ENCODE measurements at regions not wholly inside any gene's neighbourhood (a gene's known extent, or its start where the extent isn't known, plus 50 kb on each side); places are given as distances from the start of the nearest gene placed in this dataset.

DNA sequence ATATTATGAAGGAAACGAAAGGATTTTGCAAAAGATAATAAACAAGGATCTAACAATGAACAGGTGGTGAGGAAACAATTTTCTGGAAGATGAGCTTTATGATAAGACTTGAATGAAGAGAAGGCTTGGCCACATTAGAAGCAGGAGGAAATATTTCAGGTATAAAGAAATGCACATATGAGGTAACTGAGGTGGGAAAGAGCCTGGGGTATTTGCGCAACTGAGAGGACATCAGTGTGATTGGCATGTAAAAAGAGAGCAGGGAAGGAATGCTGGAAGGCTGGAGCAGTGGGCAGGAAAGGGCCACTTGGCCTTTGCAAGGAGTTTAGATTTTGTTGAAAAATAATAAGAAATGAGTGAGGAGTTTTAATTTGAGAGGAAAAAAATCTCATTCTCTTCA is 414.4 kb upstream of the TMCO5A start:
- no peak overlapping the region for H3K23ac ChIP-seq (ENCODE audit: low read length)
- no peak overlapping the region for H2AK5ac ChIP-seq (ENCODE audit: low read length)
- no peaks in the 10 kb centered on the region for H3K79me2 ChIP-seq (ENCODE audit: control insufficient read depth, insufficient read depth, low read length, poor library complexity)
- H2BK120ac ChIP-seq (ENCODE audit: insufficient read depth, low read length, poor library complexity) = no peak overlapping the region
- H3K79me1 ChIP-seq (ENCODE audit: low read length) = no peaks in the 10 kb centered on the region
- no peaks in the 10 kb centered on the region for H3K4me1 ChIP-seq (ENCODE audit: control insufficient read depth in 1 of 2, insufficient read depth in 2 of 2, low read length in 2 of 2)
- H3K27me3 ChIP-seq (ENCODE audit: insufficient read depth, low read length) = no peaks in the 10 kb centered on the region
- no peaks in the 10 kb centered on the region for H3K9me3 ChIP-seq (ENCODE audit: insufficient read depth, low read depth, low read length)
- no peak overlapping the region for H4K12ac ChIP-seq (ENCODE audit: low read depth, low read length)
- H2AFZ ChIP-seq (ENCODE audit: insufficient read depth, low read length, poor library complexity) = no peak overlapping the region
- no peak overlapping the region for H3K18ac ChIP-seq (ENCODE audit: low read length)
- H3K14ac ChIP-seq (ENCODE audit: low read length) = no peak overlapping the region
- no peak overlapping the region for H2BK12ac ChIP-seq (ENCODE audit: low read length)
- H3K4me2 ChIP-seq (ENCODE audit: low read length) = no peak overlapping the region
- H3K4ac ChIP-seq (ENCODE audit: low read depth, low read length) = no peak overlapping the region
- no peak overlapping the region for H4K91ac ChIP-seq (ENCODE audit: low read depth, low read length)
- H3K4me3 ChIP-seq (ENCODE audit: low read depth, low read length) = no peak overlapping the region
- H3K9ac ChIP-seq (ENCODE audit: low read length) = no peak overlapping the region
- peak in 1 of 2 donors; percentile 56 for DNase-seq
- H4K8ac ChIP-seq (ENCODE audit: low read depth, low read length) = no peak overlapping the region
- no peak overlapping the region for H3K27ac ChIP-seq (ENCODE audit: low read depth, low read length)
- no peaks in the 10 kb centered on the region for H3K36me3 ChIP-seq (ENCODE audit: control insufficient read depth in 1 of 2, insufficient read depth in 2 of 2, low read length in 2 of 2)
- H2BK5ac ChIP-seq (ENCODE audit: low read depth, low read length, poor library complexity) = no peak overlapping the region
- no CpG with 5 or more reads among the region's 2 CpGs for WGBS (ENCODE audit: extremely low coverage, insufficient coverage, insufficient read length)

DNA sequence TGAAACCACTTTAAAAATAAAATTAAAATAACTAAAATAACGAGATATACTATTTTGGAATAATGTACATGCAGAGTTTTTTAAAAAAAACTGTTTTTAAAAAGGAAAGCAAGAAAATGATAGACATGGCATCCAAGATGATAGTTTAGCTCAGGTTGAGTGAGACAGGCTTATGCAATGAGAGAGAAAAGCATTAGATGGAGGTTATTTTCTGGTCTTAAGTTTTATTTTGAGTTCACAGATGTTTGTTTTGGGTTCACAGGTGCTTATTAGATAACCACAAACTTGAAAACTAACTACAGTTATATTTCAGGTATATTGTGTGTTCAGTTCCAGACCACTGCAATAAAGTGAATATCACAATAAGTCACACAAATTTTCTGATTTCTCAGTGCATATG is 413.6 kb upstream of the TMCO5A start:
- Histone ChIP-seq H4K12ac (ENCODE audit: low read depth, low read length) (no peak overlapping the region), H2BK5ac (ENCODE audit: low read depth, low read length, poor library complexity) (no peak overlapping the region), H4K91ac (ENCODE audit: low read depth, low read length) (no peak overlapping the region), H2AK5ac (ENCODE audit: low read length) (no peak overlapping the region), H3K14ac (ENCODE audit: low read length) (no peak overlapping the region), H3K4me1 (ENCODE audit: control insufficient read depth in 1 of 2, insufficient read depth in 2 of 2, low read length in 2 of 2) (no peaks in the 10 kb centered on the region), H4K8ac (ENCODE audit: low read depth, low read length) (no peak overlapping the region), H2BK12ac (ENCODE audit: low read length) (no peak overlapping the region), H2AFZ (ENCODE audit: insufficient read depth, low read length, poor library complexity) (no peak overlapping the region), H2BK120ac (ENCODE audit: insufficient read depth, low read length, poor library complexity) (no peak overlapping the region), H3K4me2 (ENCODE audit: low read length) (no peak overlapping the region), H3K9me3 (ENCODE audit: insufficient read depth, low read depth, low read length) (no peaks in the 10 kb centered on the region), H3K36me3 (ENCODE audit: control insufficient read depth in 1 of 2, insufficient read depth in 2 of 2, low read length in 2 of 2) (no peaks in the 10 kb centered on the region), H3K18ac (ENCODE audit: low read length) (no peak overlapping the region), H3K79me2 (ENCODE audit: control insufficient read depth, insufficient read depth, low read length, poor library complexity) (no peaks in the 10 kb centered on the region), H3K79me1 (ENCODE audit: low read length) (no peaks in the 10 kb centered on the region), H3K27me3 (ENCODE audit: insufficient read depth, low read length) (no peaks in the 10 kb centered on the region), H3K9ac (ENCODE audit: low read length) (no peak overlapping the region), H3K27ac (ENCODE audit: low read depth, low read length) (no peak overlapping the region), H3K4me3 (ENCODE audit: low read depth, low read length) (no peak overlapping the region), H3K23ac (ENCODE audit: low read length) (no peak overlapping the region), H3K4ac (ENCODE audit: low read depth, low read length) (no peak overlapping the region)
- WGBS (ENCODE audit: extremely low coverage, insufficient coverage, insufficient read length) = no CpG with 5 or more reads among the region's 1 CpG
- no peak for DNase-seq

DNA sequence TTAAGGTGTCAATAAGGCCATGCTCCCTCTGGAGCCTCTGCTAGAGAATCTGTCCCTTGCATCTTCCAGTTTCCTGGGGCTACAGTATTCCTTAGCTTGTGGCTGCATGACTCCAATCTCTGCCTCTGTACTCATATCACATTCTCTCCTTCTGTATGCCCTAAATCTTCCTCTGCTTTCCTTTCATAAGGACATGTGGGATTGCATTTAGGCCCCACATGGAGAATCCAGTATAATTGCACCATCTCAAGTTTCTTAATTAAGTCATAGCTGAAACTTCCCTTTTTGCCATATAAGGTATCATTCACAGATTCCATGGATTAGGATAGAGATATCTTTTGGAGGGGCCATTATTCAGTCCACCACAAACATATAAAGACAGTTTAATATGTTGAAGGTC is 409.8 kb upstream of the TMCO5A start:
- no peak overlapping the region for H3K4me2 ChIP-seq (ENCODE audit: low read length)
- no peak overlapping the region for H3K14ac ChIP-seq (ENCODE audit: low read length)
- no peak overlapping the region for H4K91ac ChIP-seq (ENCODE audit: low read depth, low read length)
- no peaks in the 10 kb centered on the region for H3K27me3 ChIP-seq (ENCODE audit: insufficient read depth, low read length)
- H2AFZ ChIP-seq (ENCODE audit: insufficient read depth, low read length, poor library complexity) = no peak overlapping the region
- no peak overlapping the region for H2BK120ac ChIP-seq (ENCODE audit: insufficient read depth, low read length, poor library complexity)
- H4K12ac ChIP-seq (ENCODE audit: low read depth, low read length) = no peak overlapping the region
- H3K79me2 ChIP-seq (ENCODE audit: control insufficient read depth, insufficient read depth, low read length, poor library complexity) = no peaks in the 10 kb centered on the region
- H3K79me1 ChIP-seq (ENCODE audit: low read length) = no peaks in the 10 kb centered on the region
- no peaks in the 10 kb centered on the region for H3K4me1 ChIP-seq (ENCODE audit: control insufficient read depth in 1 of 2, insufficient read depth in 2 of 2, low read length in 2 of 2)
- H2BK12ac ChIP-seq (ENCODE audit: low read length) = no peak overlapping the region
- H3K36me3 ChIP-seq (ENCODE audit: control insufficient read depth in 1 of 2, insufficient read depth in 2 of 2, low read length in 2 of 2) = no peaks in the 10 kb centered on the region
- no peak overlapping the region for H3K18ac ChIP-seq (ENCODE audit: low read length)
- no peak overlapping the region for H3K4me3 ChIP-seq (ENCODE audit: low read depth, low read length)
- no peak overlapping the region for H3K23ac ChIP-seq (ENCODE audit: low read length)
- no peaks in the 10 kb centered on the region for H3K9me3 ChIP-seq (ENCODE audit: insufficient read depth, low read depth, low read length)
- H3K9ac ChIP-seq (ENCODE audit: low read length) = no peak overlapping the region
- H2BK5ac ChIP-seq (ENCODE audit: low read depth, low read length, poor library complexity) = no peak overlapping the region
- H4K8ac ChIP-seq (ENCODE audit: low read depth, low read length) = no peak overlapping the region
- no peak overlapping the region for H3K27ac ChIP-seq (ENCODE audit: low read depth, low read length)
- H2AK5ac ChIP-seq (ENCODE audit: low read length) = no peak overlapping the region
- no peak for DNase-seq
- H3K4ac ChIP-seq (ENCODE audit: low read depth, low read length) = no peak overlapping the region

GRCh38 chr15:37528432-37528831 is 406.0 kb upstream of the TMCO5A start:
- Histone ChIP-seq H3K36me3 (ENCODE audit: control insufficient read depth in 1 of 2, insufficient read depth in 2 of 2, low read length in 2 of 2) (no peaks in the 10 kb centered on the region), H3K23ac (ENCODE audit: low read length) (no peak overlapping the region), H3K4me3 (ENCODE audit: low read depth, low read length) (no peak overlapping the region), H3K4ac (ENCODE audit: low read depth, low read length) (no peak overlapping the region), H2BK120ac (ENCODE audit: insufficient read depth, low read length, poor library complexity) (no peak overlapping the region), H3K79me1 (ENCODE audit: low read length) (no peaks in the 10 kb centered on the region), H2AK5ac (ENCODE audit: low read length) (no peak overlapping the region), H2BK5ac (ENCODE audit: low read depth, low read length, poor library complexity) (no peak overlapping the region), H3K14ac (ENCODE audit: low read length) (no peak overlapping the region), H3K27me3 (ENCODE audit: insufficient read depth, low read length) (no peaks in the 10 kb centered on the region), H3K4me1 (ENCODE audit: control insufficient read depth in 1 of 2, insufficient read depth in 2 of 2, low read length in 2 of 2) (no peaks in the 10 kb centered on the region), H2BK12ac (ENCODE audit: low read length) (no peak overlapping the region), H3K9ac (ENCODE audit: low read length) (no peak overlapping the region), H3K9me3 (ENCODE audit: insufficient read depth, low read depth, low read length) (no peaks in the 10 kb centered on the region), H3K27ac (ENCODE audit: low read depth, low read length) (no peak overlapping the region), H3K79me2 (ENCODE audit: control insufficient read depth, insufficient read depth, low read length, poor library complexity) (no peaks in the 10 kb centered on the region), H4K91ac (ENCODE audit: low read depth, low read length) (no peak overlapping the region), H4K12ac (ENCODE audit: low read depth, low read length) (no peak overlapping the region), H3K18ac (ENCODE audit: low read length) (no peak overlapping the region), H2AFZ (ENCODE audit: insufficient read depth, low read length, poor library complexity) (no peak overlapping the region), H4K8ac (ENCODE audit: low read depth, low read length) (no peak overlapping the region), H3K4me2 (ENCODE audit: low read length) (no peak overlapping the region)
- DNase-seq = no peak
- WGBS (ENCODE audit: extremely low coverage, insufficient coverage, insufficient read length) = no CpG with 5 or more reads among the region's 2 CpGs

Measured in trophoblast cell (in vitro differentiated cells and primary cell).